Parathyroid adenoma (tissue), 2 donors: ENCODE measurements at regions not wholly inside any gene's neighbourhood (a gene's known extent, or its start where the extent isn't known, plus 50 kb on each side); places are given as distances from the start of the nearest gene placed in this dataset.

Source experiments
- H2AFZ ChIP-seq: fragments of 300-600 bp; sonication (generic); one replicate; pipeline ENCODE4 v1.7.0; 2017; ENCODE audit warnings: antibody characterized with exemption, mild to moderate bottlenecking
- H3K27ac ChIP-seq: fragments of 300-600 bp; sonication (generic); one replicate; pipeline ENCODE4 v1.7.0; 2017
- H3K27me3 ChIP-seq: fragments of 300-600 bp; sonication (generic); one replicate; pipeline ENCODE4 v1.7.0; 2017; ENCODE audit warnings: low read length; ENCODE audit not compliant: control insufficient read depth, insufficient read depth
- H3K36me3 ChIP-seq: fragments of 300-600 bp; sonication (generic); one replicate; pipeline ENCODE4 v1.7.0; 2017; ENCODE audit warnings: low read length; ENCODE audit not compliant: control insufficient read depth, insufficient read depth
- H3K4me1 ChIP-seq: fragments of 300-600 bp; sonication (generic); one replicate; pipeline ENCODE4 v1.7.0; 2017; ENCODE audit warnings: control low read depth
- H3K4me2 ChIP-seq: fragments of 300-600 bp; sonication (generic); one replicate; pipeline ENCODE4 v1.7.0; 2017; ENCODE audit warnings: low read length
- H3K4me3 ChIP-seq: fragments of 300-600 bp; sonication (generic); one replicate; pipeline ENCODE4 v1.7.0; 2017; ENCODE audit warnings: low read depth, low read length
- H3K79me2 ChIP-seq: fragments of 300-600 bp; sonication (generic); one replicate; pipeline ENCODE4 v1.7.0; 2017; ENCODE audit warnings: control low read depth
- H3K9ac ChIP-seq: fragments of 300-600 bp; sonication (generic); one replicate; pipeline ENCODE4 v1.7.0; 2017; ENCODE audit warnings: mild to moderate bottlenecking
- H3K9me3 ChIP-seq: fragments of 300-600 bp; sonication (generic); one replicate; pipeline ENCODE4 v1.7.0; 2017; ENCODE audit warnings: low read length; ENCODE audit not compliant: control insufficient read depth
- CTCF ChIP-seq: fragments of 300-600 bp; sonication (generic); IDR thresholded peaks from one replicate; pipeline ENCODE4 v1.7.0; 2017; ENCODE audit warnings: antibody characterized with exemption, mild to moderate bottlenecking
- donor health status: primary hyperparathyroidism.

- Histone ChIP-seq H3K36me3 (no peaks in the 10 kb centered on the region), H3K27ac (no peak overlapping the region), H3K27me3 (no peaks in the 10 kb centered on the region), H3K9me3 (no peaks in the 10 kb centered on the region), H3K4me1 (no peaks in the 10 kb centered on the region), H3K9ac (no peak overlapping the region), H3K4me2 (no peak overlapping the region), H3K4me3 (no peak overlapping the region), H2AFZ (no peak overlapping the region), H3K79me2 (no peaks in the 10 kb centered on the region)
- TF ChIP-seq CTCF: no peak
Observed at GRCh38 chr1:56403321-56403720, 176.0 kb downstream of the PLPP3 start.

DNA sequence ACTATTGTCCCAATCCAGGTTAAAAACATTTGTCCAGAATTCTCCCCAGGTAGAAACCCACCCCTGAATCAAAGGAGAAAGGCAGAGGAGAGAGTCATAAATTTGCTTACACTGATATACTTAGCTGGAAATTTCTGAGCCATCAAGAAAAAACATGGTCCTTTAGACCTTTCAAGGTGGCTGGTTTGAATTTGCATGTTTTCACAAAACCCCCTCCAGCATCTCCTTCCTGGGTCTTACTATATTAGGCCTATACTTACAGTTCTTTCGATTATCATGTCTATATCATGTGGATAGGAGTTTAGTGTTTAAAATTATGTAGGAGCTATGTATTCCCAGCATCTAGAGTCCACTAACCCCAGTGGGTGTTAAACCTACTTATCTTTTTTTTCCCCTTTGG lies 178.2 kb downstream of the PLPP3 start:
- Histone ChIP-seq H2AFZ (no peak overlapping the region), H3K79me2 (no peaks in the 10 kb centered on the region), H3K27ac (no peak overlapping the region), H3K27me3 (no peaks in the 10 kb centered on the region), H3K4me1 (no peaks in the 10 kb centered on the region), H3K9me3 (no peaks in the 10 kb centered on the region), H3K4me2 (no peak overlapping the region), H3K9ac (no peak overlapping the region), H3K36me3 (no peaks in the 10 kb centered on the region), H3K4me3 (no peak overlapping the region)
- no peak for TF ChIP-seq CTCF

DNA sequence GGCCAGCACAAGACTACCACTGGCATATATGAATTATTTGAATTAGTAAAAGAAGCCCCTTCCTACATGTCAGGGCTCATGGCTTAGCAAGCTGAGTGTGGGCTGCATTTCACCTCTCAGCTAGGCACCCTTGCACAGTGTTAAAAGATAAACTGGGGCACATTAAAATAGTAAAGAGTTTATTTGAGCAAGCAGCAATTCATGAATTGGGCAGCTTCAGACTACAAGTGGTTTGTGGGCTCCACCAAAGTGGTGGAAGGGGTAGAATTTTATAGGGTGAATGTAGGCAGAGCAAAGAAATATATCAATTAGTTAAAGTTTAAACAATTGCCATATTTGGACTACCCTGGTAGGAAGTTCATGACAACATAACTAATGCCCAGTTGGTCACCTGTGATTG lies 178.8 kb downstream of the PLPP3 start:
- no peaks in the 10 kb centered on the region for H3K27me3 ChIP-seq
- no peak for TF ChIP-seq CTCF

GRCh38 chr1:56399795-56400194 lies 179.6 kb downstream of the PLPP3 start:
- H3K9me3 ChIP-seq: no peaks in the 10 kb centered on the region
- no peak overlapping the region for H3K4me2 ChIP-seq
- no peak overlapping the region for H3K9ac ChIP-seq
- no peaks in the 10 kb centered on the region for H3K4me1 ChIP-seq
- no peaks in the 10 kb centered on the region for H3K36me3 ChIP-seq
- no peaks in the 10 kb centered on the region for H3K27me3 ChIP-seq
- no peak for TF ChIP-seq CTCF
- no peak overlapping the region for H3K4me3 ChIP-seq
- H2AFZ ChIP-seq: no peak overlapping the region
- H3K79me2 ChIP-seq: no peaks in the 10 kb centered on the region
- no peak overlapping the region for H3K27ac ChIP-seq

More for the DNA sequence above, 178.8 kb downstream of the PLPP3 start:
- Histone ChIP-seq H3K4me2 (no peak overlapping the region), H3K27ac (no peak overlapping the region), H3K79me2 (no peaks in the 10 kb centered on the region), H2AFZ (no peak overlapping the region), H3K9me3 (no peaks in the 10 kb centered on the region), H3K4me3 (no peak overlapping the region), H3K9ac (no peak overlapping the region), H3K4me1 (no peaks in the 10 kb centered on the region), H3K36me3 (no peaks in the 10 kb centered on the region)

DNA sequence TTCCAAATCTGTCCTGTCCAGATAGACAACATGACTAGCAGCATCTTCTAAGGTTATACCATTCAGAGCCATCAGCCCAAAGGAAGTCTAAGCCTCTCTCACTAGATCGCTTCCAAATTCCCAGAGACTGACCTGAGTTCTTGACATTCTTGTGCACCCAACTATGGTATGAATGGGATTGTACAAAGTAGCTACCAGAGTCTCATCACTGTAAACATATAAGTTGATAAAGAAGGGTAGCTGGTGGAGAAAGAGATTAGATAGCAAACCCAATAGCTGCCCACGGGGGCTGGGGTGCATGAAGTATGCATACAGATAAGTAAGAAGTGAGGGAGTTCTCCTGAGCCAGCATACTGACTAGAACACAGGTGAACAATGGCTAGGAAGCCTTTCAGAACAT lies 180.0 kb downstream of the PLPP3 start:
- no peaks in the 10 kb centered on the region for H3K9me3 ChIP-seq
- H3K79me2 ChIP-seq: no peaks in the 10 kb centered on the region
- H3K27ac ChIP-seq: no peak overlapping the region
- H2AFZ ChIP-seq: no peak overlapping the region
- no peaks in the 10 kb centered on the region for H3K4me1 ChIP-seq
- no peaks in the 10 kb centered on the region for H3K27me3 ChIP-seq
- no peak for TF ChIP-seq CTCF
- no peak overlapping the region for H3K4me3 ChIP-seq
- no peak overlapping the region for H3K9ac ChIP-seq
- no peaks in the 10 kb centered on the region for H3K36me3 ChIP-seq
- H3K4me2 ChIP-seq: no peak overlapping the region
